Pancreas (tissue), 10 donors: ENCODE measurements at regions not wholly inside any gene's neighbourhood (a gene's known extent, or its start where the extent isn't known, plus 50 kb on each side); places are given as distances from the start of the nearest gene placed in this dataset.

Experiments used
- ATAC-seq, 4 donors: fragments of 200-7000 bp; cut with Tn5 transposase; one replicate each; pipeline versions ENCODE4 v1.8.0 to v1.9.1; 2020; ENCODE audit warnings: mild to moderate bottlenecking in 4 of 4, moderate library complexity in 4 of 4
- DNase-seq, 6 donors: peaks; one replicate each; pipeline ENCODE4 v3.0.0-alpha.2; 2020
- FAIRE-seq: peaks from 2 replicates; lab custom pipeline; 2012; peaks lifted over from hg19 to GRCh38; lab: Jason Lieb, UNC
- H3K27ac ChIP-seq, 4 donors: fragments of 200-600 bp; sonication (generic); 1 replicate in 3 of 4; 2 replicates in 1 of 4; pipeline versions ENCODE4 v1.5.0 to v1.8.0; 2020
- H3K27me3 ChIP-seq, 4 donors: fragments of 200-600 bp; one replicate each; pipeline ENCODE4 v1.8.0; 2021
- H3K36me3 ChIP-seq, 3 donors: fragments of 200-600 bp; sonication (generic) in 1 of 3; one replicate each; pipeline versions ENCODE4 v1.5.0 to v1.8.0; 2020 to 2021
- H3K4me1 ChIP-seq, 3 donors: fragments of 200-600 bp; one replicate each; pipeline ENCODE4 v1.8.0; 2021
- H3K4me3 ChIP-seq, 4 donors: fragments of 200-600 bp; sonication (generic) in 2 of 4; one replicate each; pipeline versions ENCODE4 v1.5.0 to v1.8.0; 2020 to 2021
- H3K9me3 ChIP-seq, 4 donors: fragments of 200-600 bp; one replicate each; pipeline ENCODE4 v1.8.0; 2021
- CTCF ChIP-seq, 4 donors: fragments of 200-600 bp; sonication (generic) in 3 of 4; IDR thresholded peaks; one replicate each; pipeline versions ENCODE4 v1.5.0 to v1.8.0; 2021; ENCODE audit warnings: antibody characterized with exemption in 4 of 4
- WGBS, 2 donors: extraction: QIAGEN DNeasy Blood & Tissue Kit; methylation state at CpG; one replicate each; pipeline ENCODE4 v1.1.7; 2013; 5-methylcytosine and 5-hydroxymethylcytosine counted together
- intact Hi-C, 3 donors: fragments of 100-400 bp; cut with DNase I; formaldehyde crosslinking; loops; one replicate each; pipeline versions ENCODE4 v1.11.1 to v1.14.2; 2022
- donor health status: healthy with polysubstance abuse.
- donor health status: DM: no; HTN: no; CAD: no; lungs with moderate emphysema.
- donor health status: DM: no; HTN: no; CAD: no.
- donor health status: control.
- donor health status: control.
- donor health status: Bipolar disorder and iron deficiency.
- donor health status: DM: yes; HTN: yes; CAD: no.
- donor health status: DM: no; HTN: no; CAD: no.
- donor health status: DM: no; HTN: no; CAD: no.
- donor health status: DM: yes; HTN: yes; CAD: no.

- no peak for FAIRE-seq
- WGBS, 2 donors, result 56 to 65% methylated on average over 4 of the region's 4 CpGs
- no peaks in the 10 kb centered on the region for H3K36me3 ChIP-seq
- H3K4me1 ChIP-seq, result no peaks in the 10 kb centered on the region
- intact Hi-C loops, result no loop called here
- no peak for DNase-seq
- no peak for ATAC-seq
- H3K27ac ChIP-seq, result no peak overlapping the region
- TF ChIP-seq CTCF (IDR thresholded peaks at IDR 0.05), result no peak
- no peaks in the 10 kb centered on the region for H3K9me3 ChIP-seq
- no peak overlapping the region for H3K4me3 ChIP-seq
- H3K27me3 ChIP-seq, result no peaks in the 10 kb centered on the region
Observed at GRCh38 chr18:65527879-65528633, 222.8 kb upstream of the CDH7 start.

GRCh38 chr18:65526099-65526498, 224.7 kb upstream of the CDH7 start:
- no peaks in the 10 kb centered on the region for H3K4me1 ChIP-seq
- DNase-seq (no peak), FAIRE-seq (no peak), ATAC-seq (no peak)
- H3K9me3 ChIP-seq, result no peaks in the 10 kb centered on the region
- no peak for TF ChIP-seq CTCF (IDR thresholded peaks at IDR 0.05)
- H3K4me3 ChIP-seq, result no peak overlapping the region
- no peak overlapping the region for H3K27ac ChIP-seq
- no peaks in the 10 kb centered on the region for H3K36me3 ChIP-seq
- H3K27me3 ChIP-seq, result no peaks in the 10 kb centered on the region
- intact Hi-C loops, result no loop called here
- WGBS, 2 donors, result 50 to 60% methylated on average over 1 of the region's 1 CpG

GRCh38 chr18:65523461-65523860, 227.4 kb upstream of the CDH7 start:
- Histone ChIP-seq H3K4me1 (no peaks in the 10 kb centered on the region), H3K4me3 (no peak overlapping the region), H3K36me3 (no peaks in the 10 kb centered on the region), H3K9me3 (no peaks in the 10 kb centered on the region), H3K27ac (no peak overlapping the region), H3K27me3 (no peaks in the 10 kb centered on the region)
- 79 to 81% methylated on average over 3 of the region's 3 CpGs for WGBS, 2 donors
- DNase-seq (no peak), ATAC-seq (no peak), FAIRE-seq (no peak)
- intact Hi-C loops, result no loop called here
- no peak for TF ChIP-seq CTCF (IDR thresholded peaks at IDR 0.05)

GRCh38 chr18:65522907-65523306, 227.9 kb upstream of the CDH7 start:
- Histone ChIP-seq H3K36me3 (no peaks in the 10 kb centered on the region), H3K27me3 (no peaks in the 10 kb centered on the region), H3K4me3 (no peak overlapping the region), H3K4me1 (no peaks in the 10 kb centered on the region), H3K27ac (no peak overlapping the region), H3K9me3 (no peaks in the 10 kb centered on the region)
- TF ChIP-seq CTCF (IDR thresholded peaks at IDR 0.05), result no peak
- intact Hi-C loops, result no loop called here
- FAIRE-seq (no peak), ATAC-seq (no peak), DNase-seq (no peak)
- 59 to 71% methylated on average over 4 of the region's 4 CpGs for WGBS, 2 donors

GRCh38 chr18:65516209-65516608, 234.6 kb upstream of the CDH7 start:
- 50 to 61% methylated on average over 5 of the region's 5 CpGs for WGBS, 2 donors
- no peaks in the 10 kb centered on the region for H3K27me3 ChIP-seq
- no peaks in the 10 kb centered on the region for H3K36me3 ChIP-seq
- no peak for TF ChIP-seq CTCF (IDR thresholded peaks at IDR 0.05)
- ATAC-seq, result no peak
- no peak for DNase-seq
- FAIRE-seq, result no peak
- no peak overlapping the region for H3K4me3 ChIP-seq
- intact Hi-C loops, result no loop called here
- no peaks in the 10 kb centered on the region for H3K4me1 ChIP-seq
- H3K9me3 ChIP-seq, result no peaks in the 10 kb centered on the region
- no peak overlapping the region for H3K27ac ChIP-seq
